ENCODE measurements at regions not wholly inside any gene's neighbourhood (a gene's known extent, or its start where the extent isn't known, plus 50 kb on each side); places are given as distances from the start of the nearest gene placed in this dataset.

DNA sequence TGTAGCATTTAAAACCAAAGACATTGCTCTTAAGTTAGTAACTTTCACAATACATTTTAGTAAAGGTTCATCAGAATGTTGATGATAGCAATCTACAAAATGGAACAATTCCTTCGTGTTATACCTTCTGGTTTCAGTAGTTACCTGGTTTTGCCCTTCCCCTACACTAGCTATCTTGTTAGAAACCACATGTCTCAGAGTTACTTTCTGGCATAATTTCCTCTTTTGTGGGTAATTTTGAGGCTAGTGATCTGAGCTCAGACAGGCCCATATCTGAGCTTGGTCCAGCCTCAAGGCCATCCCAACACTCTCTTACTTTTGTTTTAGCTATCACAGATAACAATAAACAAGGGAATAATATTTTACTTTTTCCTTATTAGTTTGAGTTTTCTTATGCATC, 196.9 kb downstream of the KITLG start:
- POLR2A ChIA-PET (ENCODE audit: low non-redundant PET) = no interaction called here
- BruUV-seq (replicated peaks) = no TSS peak
- H3K4me3 ChIP-seq (ENCODE audit: low read depth, low read length, poor library complexity, severe bottlenecking) = no peak overlapping the region
- TF ChIP-seq, protein P1, sequence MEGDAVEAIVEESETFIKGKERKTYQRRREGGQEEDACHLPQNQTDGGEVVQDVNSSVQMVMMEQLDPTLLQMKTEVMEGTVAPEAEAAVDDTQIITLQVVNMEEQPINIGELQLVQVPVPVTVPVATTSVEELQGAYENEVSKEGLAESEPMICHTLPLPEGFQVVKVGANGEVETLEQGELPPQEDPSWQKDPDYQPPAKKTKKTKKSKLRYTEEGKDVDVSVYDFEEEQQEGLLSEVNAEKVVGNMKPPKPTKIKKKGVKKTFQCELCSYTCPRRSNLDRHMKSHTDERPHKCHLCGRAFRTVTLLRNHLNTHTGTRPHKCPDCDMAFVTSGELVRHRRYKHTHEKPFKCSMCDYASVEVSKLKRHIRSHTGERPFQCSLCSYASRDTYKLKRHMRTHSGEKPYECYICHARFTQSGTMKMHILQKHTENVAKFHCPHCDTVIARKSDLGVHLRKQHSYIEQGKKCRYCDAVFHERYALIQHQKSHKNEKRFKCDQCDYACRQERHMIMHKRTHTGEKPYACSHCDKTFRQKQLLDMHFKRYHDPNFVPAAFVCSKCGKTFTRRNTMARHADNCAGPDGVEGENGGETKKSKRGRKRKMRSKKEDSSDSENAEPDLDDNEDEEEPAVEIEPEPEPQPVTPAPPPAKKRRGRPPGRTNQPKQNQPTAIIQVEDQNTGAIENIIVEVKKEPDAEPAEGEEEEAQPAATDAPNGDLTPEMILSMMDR (conservative IDR thresholded peaks at IDR 0.05; ENCODE audit: low read depth, low read length) = no peak
- TF ChIP-seq EZH2 (IDR thresholded peaks at IDR 0.05; ENCODE audit: borderline replicate concordance, low read depth, low read length, poor library complexity, severe bottlenecking) = no peak
- H3K27me3 ChIP-seq (replicated peaks; ENCODE audit: insufficient read depth, low read depth, low read length, poor library complexity) = no peaks in the 10 kb centered on the region
- H3K27ac ChIP-seq (ENCODE audit: low read depth, low read length, poor library complexity, severe bottlenecking) = no peak overlapping the region
- no peaks in the 10 kb centered on the region for H3K4me1 ChIP-seq (ENCODE audit: insufficient read depth, low read length, poor library complexity, severe bottlenecking)
- CTCF ChIA-PET = no interaction called here
- DNase-seq (ENCODE audit: low spot score) = no peak
- intact Hi-C loops (cut with micrococcal nuclease; ENCODE audit: unreplicated experiment) = no loop called here
- no peaks in the 10 kb centered on the region for H3K36me3 ChIP-seq (ENCODE audit: insufficient read depth, low read length, poor library complexity, severe bottlenecking)
- no peaks in the 10 kb centered on the region for H3K9me3 ChIP-seq (ENCODE audit: low read depth, low read length, poor library complexity, severe bottlenecking)

DNA sequence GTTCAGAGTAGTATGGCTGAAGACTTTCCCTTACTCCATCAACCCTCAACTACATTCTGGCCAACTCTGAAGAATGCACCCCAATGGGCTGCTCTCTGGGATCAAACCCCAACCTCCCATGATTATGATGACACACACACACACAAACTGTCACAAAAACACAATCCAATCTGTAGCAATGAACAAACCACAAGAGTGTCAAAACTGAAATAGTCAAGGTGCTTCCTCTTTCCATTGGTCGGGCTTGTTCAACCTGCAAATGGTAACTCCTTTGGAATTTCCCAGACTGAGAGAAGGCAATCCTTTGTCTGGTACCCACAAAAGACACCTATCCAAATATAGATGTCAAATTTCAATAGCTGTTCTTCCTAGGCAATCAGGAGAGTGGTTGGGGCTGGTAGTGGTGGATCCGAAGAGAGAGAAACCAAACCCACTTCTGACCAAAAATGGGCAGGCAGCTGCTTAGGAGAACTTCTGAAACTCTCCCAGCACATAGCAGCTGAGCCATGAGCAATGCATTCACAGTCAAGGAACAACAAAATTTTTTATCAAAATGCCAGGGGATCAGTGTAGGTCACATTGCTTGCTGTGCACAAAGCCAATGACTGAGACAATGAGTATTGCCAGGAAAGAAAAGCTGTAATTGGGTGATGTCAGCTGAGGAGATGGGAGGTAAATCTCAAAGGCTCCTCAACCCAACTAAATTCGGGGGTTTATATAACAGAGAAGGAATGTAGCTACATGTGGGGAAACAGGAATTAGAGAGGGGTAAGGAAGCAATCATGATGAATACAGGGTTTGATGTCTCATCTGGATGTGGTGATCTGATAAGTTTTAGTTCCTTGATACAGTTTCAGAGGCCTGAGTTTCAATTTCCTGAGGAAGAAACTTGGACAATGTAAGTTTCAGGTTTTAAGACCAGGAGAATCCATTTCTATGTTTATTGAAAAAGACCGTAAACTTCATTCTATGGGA, 191.4 kb downstream of the KITLG start:
- Histone ChIP-seq H3K4me3 (ENCODE audit: low read depth, low read length, poor library complexity, severe bottlenecking) (no peak overlapping the region), H3K27ac (ENCODE audit: low read depth, low read length, poor library complexity, severe bottlenecking) (no peak overlapping the region), H3K27me3 (replicated peaks; ENCODE audit: insufficient read depth, low read depth, low read length, poor library complexity) (no peaks in the 10 kb centered on the region), H3K4me1 (ENCODE audit: insufficient read depth, low read length, poor library complexity, severe bottlenecking) (no peaks in the 10 kb centered on the region), H3K9me3 (ENCODE audit: low read depth, low read length, poor library complexity, severe bottlenecking) (no peaks in the 10 kb centered on the region), H3K36me3 (ENCODE audit: insufficient read depth, low read length, poor library complexity, severe bottlenecking) (no peaks in the 10 kb centered on the region)
- POLR2A ChIA-PET (ENCODE audit: low non-redundant PET) = no interaction called here
- no peak for DNase-seq (ENCODE audit: low spot score)
- BruUV-seq (replicated peaks) = no TSS peak
- intact Hi-C loops (cut with micrococcal nuclease; ENCODE audit: unreplicated experiment) = no loop called here
- CTCF ChIA-PET = no interaction called here
- TF ChIP-seq EZH2 (IDR thresholded peaks at IDR 0.05; ENCODE audit: borderline replicate concordance, low read depth, low read length, poor library complexity, severe bottlenecking) = no peak
- TF ChIP-seq, protein P1 (conservative IDR thresholded peaks at IDR 0.05; ENCODE audit: low read depth, low read length) = no peak

DNA sequence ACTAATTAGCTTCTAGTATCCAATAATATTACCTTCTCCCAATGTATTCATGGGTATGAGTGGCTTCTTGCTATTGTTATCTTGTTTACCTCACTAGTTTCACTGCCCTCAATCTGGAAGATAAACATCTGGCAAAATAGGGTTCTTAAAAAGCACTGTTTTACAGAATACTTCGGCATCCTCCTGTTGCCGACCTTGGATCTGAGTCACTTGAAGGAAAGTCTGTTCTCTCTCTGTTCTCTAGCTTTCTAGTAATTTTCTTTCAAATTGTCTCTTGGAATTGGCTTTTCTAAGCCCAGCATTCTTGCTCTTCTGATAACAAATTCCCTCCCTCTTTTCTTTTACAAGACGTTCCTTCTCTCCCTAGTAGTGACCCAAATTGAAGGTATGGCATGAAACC, 189.5 kb downstream of the KITLG start:
- Histone ChIP-seq H3K36me3 (ENCODE audit: insufficient read depth, low read length, poor library complexity, severe bottlenecking) (no peaks in the 10 kb centered on the region), H3K27ac (ENCODE audit: low read depth, low read length, poor library complexity, severe bottlenecking) (no peak overlapping the region), H3K4me3 (ENCODE audit: low read depth, low read length, poor library complexity, severe bottlenecking) (no peak overlapping the region), H3K9me3 (ENCODE audit: low read depth, low read length, poor library complexity, severe bottlenecking) (no peaks in the 10 kb centered on the region), H3K4me1 (ENCODE audit: insufficient read depth, low read length, poor library complexity, severe bottlenecking) (no peaks in the 10 kb centered on the region), H3K27me3 (replicated peaks; ENCODE audit: insufficient read depth, low read depth, low read length, poor library complexity) (no peaks in the 10 kb centered on the region)
- intact Hi-C loops (cut with micrococcal nuclease; ENCODE audit: unreplicated experiment) = loop anchor here (5.0 to 10.0 kb wide), 2 partner anchors 239 to 584 kb away; no protein-coding TSS in a partner anchor
- DNase-seq (ENCODE audit: low spot score) = no peak
- TF ChIP-seq, protein P1 (conservative IDR thresholded peaks at IDR 0.05; ENCODE audit: low read depth, low read length) = no peak
- TF ChIP-seq EZH2 (IDR thresholded peaks at IDR 0.05; ENCODE audit: borderline replicate concordance, low read depth, low read length, poor library complexity, severe bottlenecking) = no peak
- POLR2A ChIA-PET (ENCODE audit: low non-redundant PET) = no interaction called here
- CTCF ChIA-PET = no interaction called here
- BruUV-seq (replicated peaks) = no TSS peak

Measured in A673 (cell line).